Stimulated activated CD4-positive, alpha-beta T cell treated with anti-CD3 and anti-CD28 coated beads, Interleukin-4, amount 100 ng/mL, for 48 hours (primary cell): ENCODE measurements at regions not wholly inside any gene's neighbourhood (a gene's known extent, or its start where the extent isn't known, plus 50 kb on each side); places are given as distances from the start of the nearest gene placed in this dataset.

Experiments
- DNase-seq, 2 donors: peaks; one replicate each; pipeline ENCODE4 v3.0.0-alpha.2; 2020; ENCODE audit warnings: low read depth in 2 of 2

- no peak for DNase-seq
Measured at GRCh38 chr5:158644301-158644700, 455.4 kb downstream of the EBF1 start.

- DNase-seq, result no peak
Measured at GRCh38 chr5:158643840-158644239, 455.9 kb downstream of the EBF1 start.

GRCh38 chr5:158642879-158643278 is 456.8 kb downstream of the EBF1 start:
- DNase-seq, result no peak

GRCh38 chr5:158641016-158641415 is 458.7 kb downstream of the EBF1 start:
- no peak for DNase-seq

- DNase-seq, result no peak
Measured at GRCh38 chr5:158640593-158640980, 459.1 kb downstream of the EBF1 start.

- DNase-seq, result no peak
Measured at GRCh38 chr5:158639881-158640592, 459.7 kb downstream of the EBF1 start.

- DNase-seq, result no peak
Measured at GRCh38 chr5:158638396-158638795, 461.3 kb downstream of the EBF1 start.

- no peak for DNase-seq
Measured at GRCh38 chr5:158637039-158637438, 462.7 kb downstream of the EBF1 start.

GRCh38 chr5:158635565-158635964 is 464.2 kb downstream of the EBF1 start:
- DNase-seq, result no peak

GRCh38 chr5:158634714-158635113 is 465.0 kb downstream of the EBF1 start:
- DNase-seq, result no peak

- no peak for DNase-seq
Measured at GRCh38 chr5:158629591-158630312, 470.0 kb downstream of the EBF1 start.

- no peak for DNase-seq
Measured at GRCh38 chr5:158626718-158627117, 473.0 kb downstream of the EBF1 start.

GRCh38 chr5:158623971-158624370 is 475.7 kb downstream of the EBF1 start:
- no peak for DNase-seq

GRCh38 chr5:158621391-158621790 is 478.3 kb downstream of the EBF1 start:
- no peak for DNase-seq

GRCh38 chr5:158619083-158619788 is 480.5 kb downstream of the EBF1 start:
- DNase-seq, result no peak

GRCh38 chr5:158618256-158618655 is 481.5 kb downstream of the EBF1 start:
- DNase-seq, result no peak

- no peak for DNase-seq
Measured at GRCh38 chr5:158616707-158617106, 483.0 kb downstream of the EBF1 start.

GRCh38 chr5:158614951-158615350 is 484.8 kb downstream of the EBF1 start:
- no peak for DNase-seq

GRCh38 chr5:158611581-158611980 is 488.1 kb downstream of the EBF1 start:
- DNase-seq, result no peak

- no peak for DNase-seq
Measured at GRCh38 chr5:158610051-158610415, 489.7 kb downstream of the EBF1 start.

- no peak for DNase-seq
Measured at GRCh38 chr5:158609333-158610050, 490.2 kb downstream of the EBF1 start.

- no peak for DNase-seq
Measured at GRCh38 chr5:158607088-158607487, 492.6 kb downstream of the EBF1 start.
